Endothelial cell of umbilical vein (primary cell): ENCODE measurements at regions not wholly inside any gene's neighbourhood (a gene's known extent, or its start where the extent isn't known, plus 50 kb on each side); places are given as distances from the start of the nearest gene placed in this dataset.

ENCODE experiments used
- BruUV-seq: library from RNA; stranded (reverse); fragments of 400-500 nt; replicated peaks from 2 replicates; lab custom pipeline; 2021; lab: Mats Ljungman, UMichigan
- CTCF ChIA-PET: fragments of 300-600, 350-600 bp; sonication (Branson Sonifier 250); formaldehyde crosslinking; loops from one replicate; lab custom pipeline; 2021; ENCODE audit warnings: antibody characterized with exemption, inconsistent platforms; lab: Charles Lee
- POLR2A ChIA-PET: fragments of 300-600, 350-600 bp; sonication (Branson Sonifier 250); formaldehyde crosslinking; loops from one replicate; lab custom pipeline; 2021; ENCODE audit warnings: antibody characterized with exemption, inconsistent platforms; lab: Charles Lee
- DNase-seq: peaks from one replicate; pipeline ENCODE4 v3.0.0-alpha.2; 2011; ENCODE audit warnings: low read depth, low spot score
- FAIRE-seq: peaks from 2 replicates; lab custom pipeline; 2011; peaks lifted over from hg19 to GRCh38; lab: Jason Lieb, UNC
- H2AFZ ChIP-seq: 2 replicates; pipeline ENCODE4 v1.6.0; 2012; ENCODE audit warnings: low read depth, low read length, control low read depth, inconsistent platforms
- H3K27ac ChIP-seq: 2 replicates; pipeline ENCODE4 v1.5.1; 2011; ENCODE audit warnings: low read depth, mild to moderate bottlenecking, control low read depth, low read length, moderate library complexity; ENCODE audit not compliant: insufficient read depth
- H3K27me3 ChIP-seq, 2 experiments: 2 replicates each; pipeline versions ENCODE4 v1.6.0 to v1.6.1; 2011; ENCODE audit warnings: low read length in 2 of 2, mixed read lengths in 1 of 2; ENCODE audit not compliant: control insufficient read depth in 2 of 2, insufficient read depth in 2 of 2
- H3K36me3 ChIP-seq, 2 experiments: 2 replicates in 1 of 2; 3 replicates in 1 of 2; pipeline ENCODE4 v1.5.1; 2011; ENCODE audit warnings: low read length in 2 of 2, mild to moderate bottlenecking in 1 of 2, moderate library complexity in 1 of 2; ENCODE audit not compliant: control insufficient read depth in 2 of 2, insufficient read depth in 2 of 2; ENCODE audit errors: extremely low read depth in 1 of 2
- H3K4me1 ChIP-seq: 3 replicates; pipeline ENCODE4 v1.5.1; 2011; ENCODE audit warnings: mild to moderate bottlenecking, low read length; ENCODE audit not compliant: control insufficient read depth, insufficient read depth; ENCODE audit errors: extremely low read depth
- H3K4me2 ChIP-seq: 2 replicates; pipeline ENCODE4 v1.6.1; 2011; ENCODE audit warnings: low read length, control low read depth, mixed read lengths; ENCODE audit not compliant: insufficient read depth
- H3K4me3 ChIP-seq, 3 experiments: fragments of 200-600 bp in 1 of 3; sonication (generic), shearing (Covaris generic) in 1 of 3; replicated peaks in 1 of 3; 2 replicates each; pipeline ENCODE4 v1.5.1; 2011 to 2016; ENCODE audit warnings: control low read depth in 3 of 3, low read length in 3 of 3, mild to moderate bottlenecking in 2 of 3, inconsistent platforms in 1 of 3, low read depth in 1 of 3, moderate library complexity in 1 of 3; ENCODE audit not compliant: insufficient read depth in 1 of 3
- H3K79me2 ChIP-seq: 2 replicates; pipeline ENCODE4 v1.6.0; 2012; ENCODE audit warnings: low read length, inconsistent platforms; ENCODE audit not compliant: control insufficient read depth, insufficient read depth
- H3K9ac ChIP-seq: replicated peaks from 2 replicates; pipeline ENCODE3; 2011; ENCODE audit warnings: low read length, control low read depth; ENCODE audit not compliant: insufficient read depth; ENCODE audit errors: extremely low read depth
- H3K9me1 ChIP-seq: replicated peaks from 3 replicates; pipeline ENCODE4 v1.6.0; 2011; ENCODE audit warnings: mild to moderate bottlenecking, low read length; ENCODE audit not compliant: control insufficient read depth, insufficient read depth; ENCODE audit errors: extremely low read depth
- H3K9me3 ChIP-seq: replicated peaks from 2 replicates; pipeline ENCODE4 v1.5.1; 2012; ENCODE audit warnings: low read length, inconsistent platforms; ENCODE audit not compliant: control insufficient read depth, insufficient read depth
- H4K20me1 ChIP-seq: replicated peaks from 2 replicates; pipeline ENCODE3; 2011; ENCODE audit warnings: mild to moderate bottlenecking, low read length; ENCODE audit not compliant: control insufficient read depth, insufficient read depth; ENCODE audit errors: extremely low read depth
- EZH2 ChIP-seq: IDR thresholded peaks from 2 replicates; pipeline ENCODE4 v1.6.1; 2012; ENCODE audit warnings: borderline replicate concordance, low read depth, mild to moderate bottlenecking, moderate library complexity, low read length, inconsistent platforms; ENCODE audit not compliant: severe bottlenecking
- FOS ChIP-seq: IDR thresholded peaks from 2 replicates; pipeline ENCODE4 v1.6.1; 2011; ENCODE audit warnings: mild to moderate bottlenecking, low read length, moderate library complexity, borderline replicate concordance; ENCODE audit not compliant: insufficient read depth
- GATA2 ChIP-seq: IDR thresholded peaks from 2 replicates; pipeline ENCODE4 v1.7.0; 2011; ENCODE audit warnings: low read depth, mild to moderate bottlenecking, moderate library complexity, mixed read lengths, low read length; ENCODE audit not compliant: insufficient read length, insufficient read depth
- JUN ChIP-seq: IDR thresholded peaks from 2 replicates; pipeline ENCODE4 v1.6.1; 2011; ENCODE audit warnings: borderline replicate concordance, low read depth; ENCODE audit not compliant: insufficient read length, insufficient read depth
- MYC ChIP-seq: IDR thresholded peaks from one replicate; pipeline ENCODE4 v1.6.1; 2011; ENCODE audit warnings: mild to moderate bottlenecking, low read depth, low read length
- POLR2A ChIP-seq: IDR thresholded peaks from 2 replicates; pipeline ENCODE4 v1.6.1; 2012; ENCODE audit warnings: low read depth, mild to moderate bottlenecking, control low read depth, low read length
- POLR2AphosphoS5 ChIP-seq: IDR thresholded peaks from 2 replicates; pipeline ENCODE4 v1.6.1; 2012; ENCODE audit warnings: low read depth, mild to moderate bottlenecking, control low read depth, low read length, moderate library complexity; ENCODE audit not compliant: insufficient read depth
- dilution Hi-C: fragments of 300-500 bp; cut with MboI; formaldehyde crosslinking; loops from one replicate; pipeline ENCODE4 v1.15.0; 2019; ENCODE audit warnings: low sequenced_read_pairs; ENCODE audit not compliant: extremely low pct_ligation_motif_present
- intact Hi-C: fragments of 100-400 bp; cut with micrococcal nuclease; formaldehyde crosslinking; loops from one replicate; pipeline ENCODE4 v1.10.0; 2022
- TF ChIP-seq, protein P1 (sequence below), 2 donors: IDR thresholded peaks; 1 replicate in 1 of 2; 2 replicates in 1 of 2; pipeline ENCODE4 v1.5.1; 2011; ENCODE audit warnings: low read length in 2 of 2, mild to moderate bottlenecking in 2 of 2, moderate library complexity in 2 of 2, control low read depth in 1 of 2, inconsistent platforms in 1 of 2, low read depth in 1 of 2; ENCODE audit not compliant: insufficient read depth in 1 of 2; ENCODE audit errors: extremely low read depth in 1 of 2
- TF ChIP-seq, protein P2 (sequence below): IDR thresholded peaks from 2 replicates; pipeline ENCODE4 v1.6.1; 2011; ENCODE audit not compliant: insufficient read depth, insufficient read length

DNA sequence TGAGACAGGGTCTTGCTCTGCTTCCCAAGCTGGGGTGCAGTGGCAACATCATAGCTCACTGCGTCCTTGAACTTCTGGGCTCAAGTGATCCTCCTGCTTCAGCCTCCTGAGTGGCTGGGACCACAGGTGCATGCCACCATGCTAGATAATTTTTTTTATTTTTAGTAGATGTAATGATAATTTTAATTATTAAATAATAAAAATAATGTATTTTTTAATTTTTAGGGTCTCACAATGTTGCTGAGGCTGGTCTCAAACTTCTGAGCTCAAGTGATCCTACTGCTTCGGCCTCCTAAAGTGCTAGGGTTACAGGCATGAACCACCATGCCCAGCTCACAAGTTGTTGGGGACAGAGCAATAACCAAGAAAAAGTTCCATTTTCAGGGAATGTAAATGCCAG lies 138.0 kb upstream of the RALGAPA2 start:
- no peaks in the 10 kb centered on the region for H3K4me1 ChIP-seq
- ChIA-PET POLR2A (no interaction called here), CTCF (interaction anchor here (0.9 to 2.6 kb wide), 3 partner anchors 9 to 763 kb away, joined by 3 to 19 read pairs (median 3); no protein-coding TSS in a partner anchor)
- no TSS peak for BruUV-seq
- H3K27ac ChIP-seq = no peak overlapping the region
- no peak overlapping the region for H2AFZ ChIP-seq
- H3K4me3 ChIP-seq = no peak overlapping the region
- H3K36me3 ChIP-seq = no peaks in the 10 kb centered on the region
- no peaks in the 10 kb centered on the region for H3K9me1 ChIP-seq
- dilution Hi-C loops = no loop called here
- H3K9ac ChIP-seq = no peak overlapping the region
- H3K9me3 ChIP-seq = no peaks in the 10 kb centered on the region
- intact Hi-C loops = no loop called here
- TF ChIP-seq, protein P1, sequence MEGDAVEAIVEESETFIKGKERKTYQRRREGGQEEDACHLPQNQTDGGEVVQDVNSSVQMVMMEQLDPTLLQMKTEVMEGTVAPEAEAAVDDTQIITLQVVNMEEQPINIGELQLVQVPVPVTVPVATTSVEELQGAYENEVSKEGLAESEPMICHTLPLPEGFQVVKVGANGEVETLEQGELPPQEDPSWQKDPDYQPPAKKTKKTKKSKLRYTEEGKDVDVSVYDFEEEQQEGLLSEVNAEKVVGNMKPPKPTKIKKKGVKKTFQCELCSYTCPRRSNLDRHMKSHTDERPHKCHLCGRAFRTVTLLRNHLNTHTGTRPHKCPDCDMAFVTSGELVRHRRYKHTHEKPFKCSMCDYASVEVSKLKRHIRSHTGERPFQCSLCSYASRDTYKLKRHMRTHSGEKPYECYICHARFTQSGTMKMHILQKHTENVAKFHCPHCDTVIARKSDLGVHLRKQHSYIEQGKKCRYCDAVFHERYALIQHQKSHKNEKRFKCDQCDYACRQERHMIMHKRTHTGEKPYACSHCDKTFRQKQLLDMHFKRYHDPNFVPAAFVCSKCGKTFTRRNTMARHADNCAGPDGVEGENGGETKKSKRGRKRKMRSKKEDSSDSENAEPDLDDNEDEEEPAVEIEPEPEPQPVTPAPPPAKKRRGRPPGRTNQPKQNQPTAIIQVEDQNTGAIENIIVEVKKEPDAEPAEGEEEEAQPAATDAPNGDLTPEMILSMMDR (IDR thresholded peaks at IDR 0.05; ENCODE audit: extremely low read depth in 1 of 2, insufficient read depth in 1 of 2, low read depth in 1 of 2, low read length in 2 of 2) = no peak
- no peak for TF ChIP-seq GATA2
- no peak for TF ChIP-seq POLR2AphosphoS5
- TF ChIP-seq FOS = no peak
- TF ChIP-seq MYC = no peak
- no peaks in the 10 kb centered on the region for H4K20me1 ChIP-seq
- DNase-seq (no peak), FAIRE-seq (no peak)
- H3K4me2 ChIP-seq = no peak overlapping the region
- peaks cover 0 to 3% of the 10 kb centered on the region in 2 experiments for H3K27me3 ChIP-seq
- no peaks in the 10 kb centered on the region for H3K79me2 ChIP-seq

DNA sequence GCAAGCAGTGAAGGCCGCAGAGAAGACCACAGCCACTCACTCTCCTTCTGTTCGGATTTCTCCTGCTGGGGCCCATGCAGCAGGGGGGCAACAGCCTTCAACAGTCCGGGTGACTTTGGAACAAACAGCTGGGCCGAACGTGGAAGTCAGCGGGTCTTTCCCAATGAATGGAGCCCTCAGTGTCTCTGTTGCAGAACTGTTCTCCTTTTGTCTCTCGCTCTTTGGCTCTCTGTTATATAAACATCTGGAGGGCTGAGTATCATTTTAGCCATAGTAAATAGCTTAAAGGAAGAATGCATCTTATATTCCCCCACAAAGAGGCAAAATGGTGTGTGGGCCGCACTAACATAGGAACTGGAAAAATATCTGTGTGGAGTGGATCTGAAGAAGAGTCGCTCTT lies 136.7 kb upstream of the RALGAPA2 start:
- intact Hi-C loops = no loop called here
- Histone ChIP-seq H3K9me1 (no peaks in the 10 kb centered on the region), H3K9me3 (no peaks in the 10 kb centered on the region), H3K4me3 (no peak overlapping the region), H3K79me2 (no peaks in the 10 kb centered on the region), H4K20me1 (no peaks in the 10 kb centered on the region), H3K27ac (no peak overlapping the region), H3K4me2 (no peak overlapping the region), H3K4me1 (no peaks in the 10 kb centered on the region), H3K27me3 (peaks cover 0 to 3% of the 10 kb centered on the region in 2 experiments), H2AFZ (no peak overlapping the region), H3K36me3 (no peaks in the 10 kb centered on the region), H3K9ac (no peak overlapping the region)
- POLR2A ChIA-PET = no interaction called here
- FAIRE-seq (no peak), DNase-seq (no peak)
- no peak for TF ChIP-seq FOS
- TF ChIP-seq, protein P1 (IDR thresholded peaks at IDR 0.05; ENCODE audit: extremely low read depth in 1 of 2, insufficient read depth in 1 of 2, low read depth in 1 of 2, low read length in 2 of 2) = no peak
- TF ChIP-seq POLR2A = no peak
- TF ChIP-seq MYC = no peak
- TF ChIP-seq EZH2 = no peak
- no peak for TF ChIP-seq JUN
- no peak for TF ChIP-seq POLR2AphosphoS5
- TF ChIP-seq GATA2 = no peak
- TF ChIP-seq, protein P2, sequence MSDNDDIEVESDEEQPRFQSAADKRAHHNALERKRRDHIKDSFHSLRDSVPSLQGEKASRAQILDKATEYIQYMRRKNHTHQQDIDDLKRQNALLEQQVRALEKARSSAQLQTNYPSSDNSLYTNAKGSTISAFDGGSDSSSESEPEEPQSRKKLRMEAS = no peak
- no TSS peak for BruUV-seq
- dilution Hi-C loops = no loop called here
- CTCF ChIA-PET = interaction anchor here (2.6 kb wide), 1 partner anchor 10 kb away, joined by 19 read pairs; no protein-coding TSS in a partner anchor
